ENCODE measurements at regions not wholly inside any gene's neighbourhood (a gene's known extent, or its start where the extent isn't known, plus 50 kb on each side); places are given as distances from the start of the nearest gene placed in this dataset.
A peak's percentile ranks its signal among the peaks of the same experiment; 100 is the strongest.
"Not testable (repeated sequence)": the region's sequence is repeated elsewhere in the genome, so short reads cannot be mapped to it uniquely, and the experiment has no call there.

- not testable (repeated sequence) for ATAC-seq, H3K4me1 ChIP-seq, H3K27ac ChIP-seq, H3K4me3 ChIP-seq, H3K27me3 ChIP-seq, H3K36me3 ChIP-seq, H3K9me3 ChIP-seq
- 78 to 80% methylated on average over 1 to 3 of the region's 4 CpGs for WGBS, 2 donors (ENCODE audit: low coverage in 1 of 2)
Observed at GRCh38 chr2:111466744-111467143, 346.0 kb downstream of the BCL2L11 start.

- not testable (repeated sequence) for ATAC-seq, H3K27me3 ChIP-seq, H3K4me3 ChIP-seq, H3K27ac ChIP-seq, H3K36me3 ChIP-seq, H3K9me3 ChIP-seq, H3K4me1 ChIP-seq
- WGBS, 2 donors (ENCODE audit: low coverage in 1 of 2) = no CpG with 5 or more reads among the region's 2 CpGs
Observed at GRCh38 chr2:111470924-111471323, 350.2 kb downstream of the BCL2L11 start.

DNA sequence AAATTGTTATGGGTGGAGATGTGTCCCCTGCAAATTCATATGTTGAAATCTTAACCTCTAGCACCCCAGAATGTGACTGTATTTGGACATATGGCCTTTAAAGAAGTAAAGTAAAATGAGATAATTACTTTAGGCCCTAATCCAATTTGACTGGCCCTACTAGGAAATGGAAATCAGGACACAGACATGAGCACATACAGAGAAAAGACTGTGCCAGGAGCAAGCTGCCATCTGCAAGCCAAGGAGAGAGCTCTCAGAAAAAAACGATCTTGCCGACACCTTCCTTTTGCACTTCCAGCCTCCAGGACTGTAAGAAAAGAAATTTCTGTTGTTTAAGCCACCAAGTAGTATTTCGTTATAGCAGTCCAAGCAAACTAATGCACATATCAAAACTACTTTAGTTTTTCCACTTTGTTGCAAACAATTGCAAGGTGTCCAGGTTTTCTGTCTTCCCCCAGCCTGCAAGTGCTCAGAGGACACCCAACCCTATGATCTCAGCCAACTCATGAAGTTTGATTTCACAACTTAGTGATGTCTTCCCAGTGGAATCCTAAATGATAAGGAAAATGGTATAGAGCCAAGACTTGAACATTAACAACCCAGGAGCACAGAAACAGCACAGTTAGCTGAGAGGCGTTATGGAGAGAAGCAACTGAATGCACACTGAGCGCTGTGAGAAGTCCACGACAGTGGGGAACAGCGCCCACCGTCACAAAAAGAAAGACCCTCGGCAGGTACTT lies 351.2 kb downstream of the BCL2L11 start:
- not testable (repeated sequence) for H3K9me3 ChIP-seq, H3K27me3 ChIP-seq, H3K36me3 ChIP-seq, H3K4me1 ChIP-seq, H3K4me3 ChIP-seq, H3K27ac ChIP-seq
- WGBS, 2 donors (ENCODE audit: low coverage in 1 of 2) = 50% methylated on average over 3 of the region's 9 CpGs; no CpG with 5 or more reads in 1 of the 2 donors
- peak; percentile 86 for ATAC-seq

GRCh38 chr2:111472844-111473403 lies 352.2 kb downstream of the BCL2L11 start:
- H3K9me3 ChIP-seq, H3K4me3 ChIP-seq, H3K27ac ChIP-seq, ATAC-seq, H3K36me3 ChIP-seq, H3K27me3 ChIP-seq, H3K4me1 ChIP-seq: not testable (repeated sequence)
- WGBS, 2 donors (ENCODE audit: low coverage in 1 of 2) = 86 to 87% methylated on average over 5 to 7 of the region's 7 CpGs

- not testable (repeated sequence) for ATAC-seq, H3K27ac ChIP-seq, H3K4me3 ChIP-seq, H3K4me1 ChIP-seq, H3K9me3 ChIP-seq, H3K27me3 ChIP-seq, H3K36me3 ChIP-seq
- TF ChIP-seq, protein P1, sequence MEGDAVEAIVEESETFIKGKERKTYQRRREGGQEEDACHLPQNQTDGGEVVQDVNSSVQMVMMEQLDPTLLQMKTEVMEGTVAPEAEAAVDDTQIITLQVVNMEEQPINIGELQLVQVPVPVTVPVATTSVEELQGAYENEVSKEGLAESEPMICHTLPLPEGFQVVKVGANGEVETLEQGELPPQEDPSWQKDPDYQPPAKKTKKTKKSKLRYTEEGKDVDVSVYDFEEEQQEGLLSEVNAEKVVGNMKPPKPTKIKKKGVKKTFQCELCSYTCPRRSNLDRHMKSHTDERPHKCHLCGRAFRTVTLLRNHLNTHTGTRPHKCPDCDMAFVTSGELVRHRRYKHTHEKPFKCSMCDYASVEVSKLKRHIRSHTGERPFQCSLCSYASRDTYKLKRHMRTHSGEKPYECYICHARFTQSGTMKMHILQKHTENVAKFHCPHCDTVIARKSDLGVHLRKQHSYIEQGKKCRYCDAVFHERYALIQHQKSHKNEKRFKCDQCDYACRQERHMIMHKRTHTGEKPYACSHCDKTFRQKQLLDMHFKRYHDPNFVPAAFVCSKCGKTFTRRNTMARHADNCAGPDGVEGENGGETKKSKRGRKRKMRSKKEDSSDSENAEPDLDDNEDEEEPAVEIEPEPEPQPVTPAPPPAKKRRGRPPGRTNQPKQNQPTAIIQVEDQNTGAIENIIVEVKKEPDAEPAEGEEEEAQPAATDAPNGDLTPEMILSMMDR (IDR thresholded peaks at IDR 0.05) = peak in 1 of 4 experiments; percentile 25
- 13% methylated on average over 1 of the region's 3 CpGs; no CpG with 5 or more reads in 1 of the 2 donors for WGBS, 2 donors (ENCODE audit: low coverage in 1 of 2)
Observed at GRCh38 chr2:111473522-111473921, 352.8 kb downstream of the BCL2L11 start.

DNA sequence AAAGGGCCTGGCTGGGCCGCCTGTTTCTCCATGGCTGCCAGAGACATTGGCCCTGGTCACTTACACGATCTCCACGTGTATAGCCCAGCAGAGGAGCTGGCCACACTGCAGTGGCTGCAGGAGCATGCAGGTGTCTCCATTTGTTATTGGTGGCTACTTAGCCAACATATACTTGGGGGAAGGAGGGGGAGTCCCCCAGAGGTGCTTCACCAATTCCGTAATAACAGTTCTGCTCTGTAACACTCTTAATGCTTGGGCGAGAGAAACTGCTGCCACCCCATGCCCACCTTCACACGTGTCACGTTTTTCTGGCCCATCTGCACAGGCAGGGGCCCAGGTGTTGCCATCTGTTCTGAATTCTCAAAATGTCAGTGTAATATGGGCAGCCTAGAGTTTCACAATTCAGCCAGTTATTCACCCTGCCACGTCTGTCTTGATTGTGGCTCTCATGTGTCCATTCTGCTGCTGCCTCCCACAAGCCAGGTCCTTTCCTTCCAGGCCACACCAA lies 353.5 kb downstream of the BCL2L11 start:
- not testable (repeated sequence) for H3K27ac ChIP-seq, H3K9me3 ChIP-seq, H3K36me3 ChIP-seq, ATAC-seq, H3K4me1 ChIP-seq, H3K27me3 ChIP-seq, H3K4me3 ChIP-seq
- no CpG with 5 or more reads among the region's 8 CpGs for WGBS, 2 donors (ENCODE audit: low coverage in 1 of 2)

DNA sequence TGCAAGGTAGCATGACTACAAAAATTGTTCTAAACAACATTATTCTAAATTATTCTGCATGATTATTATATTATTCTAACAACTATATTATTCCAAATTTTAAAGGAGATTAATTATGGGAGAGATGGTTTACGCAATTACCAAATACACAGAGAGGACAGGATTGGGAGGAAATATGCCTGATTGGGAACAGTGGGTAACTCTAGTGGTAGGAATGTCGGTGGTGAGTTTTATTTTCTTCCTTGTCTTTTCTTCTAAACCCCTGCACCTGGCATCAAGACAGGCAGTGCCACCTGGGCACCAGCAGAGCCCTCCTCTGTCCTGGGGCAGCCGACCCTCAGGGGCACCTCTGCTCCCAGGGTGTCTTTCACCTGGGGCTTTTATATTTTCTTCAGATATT lies 357.6 kb downstream of the BCL2L11 start:
- not testable (repeated sequence) for H3K27me3 ChIP-seq, H3K4me3 ChIP-seq, H3K4me1 ChIP-seq, H3K27ac ChIP-seq, ATAC-seq, H3K36me3 ChIP-seq, H3K9me3 ChIP-seq
- 80 to 94% methylated on average over 2 of the region's 3 CpGs for WGBS, 2 donors (ENCODE audit: low coverage in 1 of 2)

GRCh38 chr2:111478871-111479318 lies 358.2 kb downstream of the BCL2L11 start:
- not testable (repeated sequence) for H3K36me3 ChIP-seq, H3K9me3 ChIP-seq, H3K27me3 ChIP-seq, H3K4me1 ChIP-seq, ATAC-seq, H3K27ac ChIP-seq, H3K4me3 ChIP-seq
- 81 to 85% methylated on average over 4 to 5 of the region's 14 CpGs for WGBS, 2 donors (ENCODE audit: low coverage in 1 of 2)

- WGBS, 2 donors (ENCODE audit: low coverage in 1 of 2) = 32 to 100% methylated on average over 3 to 6 of the region's 10 CpGs
- not testable (repeated sequence) for H3K27me3 ChIP-seq, H3K4me3 ChIP-seq, H3K27ac ChIP-seq, H3K9me3 ChIP-seq, ATAC-seq, H3K36me3 ChIP-seq, H3K4me1 ChIP-seq
Observed at GRCh38 chr2:111480016-111480625, 359.4 kb downstream of the BCL2L11 start.

DNA sequence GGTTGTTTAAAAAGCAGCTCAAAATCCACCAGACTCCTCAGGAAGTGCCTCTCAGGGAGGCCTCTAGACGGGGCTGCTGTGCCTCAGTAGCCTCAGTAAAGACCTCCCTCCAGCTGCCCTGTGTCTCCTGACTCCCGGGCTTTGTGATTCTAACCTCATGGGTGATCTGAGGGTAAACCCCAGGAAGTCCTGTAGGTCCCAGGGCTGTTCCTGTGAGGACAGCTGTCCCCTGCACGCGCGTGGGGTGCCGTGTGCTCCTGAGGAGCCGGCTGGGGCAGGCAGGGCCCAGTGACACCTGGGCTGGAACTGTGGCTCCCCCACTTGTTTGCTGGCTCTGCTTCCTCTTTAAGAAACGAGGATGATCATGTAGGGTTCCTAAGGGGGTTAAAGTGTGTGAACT lies 359.9 kb downstream of the BCL2L11 start:
- WGBS, 2 donors (ENCODE audit: low coverage in 1 of 2) = no CpG with 5 or more reads among the region's 8 CpGs
- H3K27ac ChIP-seq = peak overlapping the region in 1 of 4 donors; percentile 17
- H3K27me3 ChIP-seq, H3K9me3 ChIP-seq, H3K36me3 ChIP-seq, ATAC-seq, H3K4me1 ChIP-seq, H3K4me3 ChIP-seq: not testable (repeated sequence)

DNA sequence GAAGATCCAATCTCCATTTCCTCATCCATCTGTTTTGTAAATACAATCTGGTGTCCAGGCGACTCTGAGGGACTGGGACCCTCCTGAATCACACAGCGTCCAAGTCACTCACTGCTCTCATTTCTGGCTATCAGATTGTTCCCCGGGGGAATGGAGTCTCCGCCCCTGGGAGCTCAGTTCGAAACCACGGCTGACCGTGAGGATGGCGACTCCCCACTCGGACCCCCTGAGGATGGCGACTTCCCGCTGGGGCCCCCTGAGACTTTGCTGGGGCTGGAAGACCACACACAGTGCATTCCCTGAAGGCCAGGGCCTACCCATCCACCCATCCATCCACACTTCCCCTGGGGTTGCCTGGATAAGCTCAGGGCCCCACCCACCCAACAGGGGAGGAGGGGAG lies 360.5 kb downstream of the BCL2L11 start:
- H3K27me3 ChIP-seq, ATAC-seq, H3K27ac ChIP-seq, H3K4me1 ChIP-seq, H3K36me3 ChIP-seq, H3K4me3 ChIP-seq, H3K9me3 ChIP-seq: not testable (repeated sequence)
- no CpG with 5 or more reads among the region's 11 CpGs for WGBS, 2 donors (ENCODE audit: low coverage in 1 of 2)

DNA sequence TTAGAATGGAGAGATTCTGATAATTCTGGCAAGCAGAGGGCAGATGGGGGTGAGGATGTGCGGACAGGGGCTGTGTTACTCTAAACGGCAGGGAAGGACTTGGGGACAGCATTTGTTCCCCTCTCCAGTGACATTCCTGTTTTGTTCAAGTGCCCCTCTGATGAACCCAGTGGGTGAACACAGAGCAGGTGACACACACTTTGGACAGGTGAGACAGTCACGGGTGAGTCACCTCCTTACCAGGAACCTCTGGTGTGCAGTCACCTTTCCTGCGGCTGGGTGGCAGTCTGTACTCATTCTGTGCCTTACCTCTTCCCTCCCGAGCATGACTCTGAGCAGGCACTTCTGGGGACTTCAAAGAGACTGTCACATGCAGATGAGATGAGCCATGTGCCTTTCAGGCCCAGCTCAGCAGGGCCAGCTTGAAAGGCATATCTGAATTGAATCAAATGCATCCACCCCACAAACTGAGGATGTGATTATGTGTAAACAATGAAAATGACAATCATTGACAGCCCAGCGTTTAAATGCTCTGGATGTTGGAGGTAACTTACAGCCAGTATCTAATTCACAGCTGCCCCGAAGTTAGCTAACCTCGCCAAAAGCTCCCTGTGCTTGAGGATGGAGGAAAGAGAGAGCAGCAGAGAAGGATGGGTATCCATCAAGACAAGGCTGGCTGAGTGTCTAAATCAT lies 362.4 kb downstream of the BCL2L11 start:
- no CpG with 5 or more reads among the region's 8 CpGs for WGBS, 2 donors (ENCODE audit: low coverage in 1 of 2)
- not testable (repeated sequence) for H3K27ac ChIP-seq, H3K36me3 ChIP-seq, H3K4me1 ChIP-seq, H3K4me3 ChIP-seq, ATAC-seq, H3K27me3 ChIP-seq, H3K9me3 ChIP-seq

Measured in gastroesophageal sphincter (tissue), 4 donors.